ENCODE measurements at regions not wholly inside any gene's neighbourhood (a gene's known extent, or its start where the extent isn't known, plus 50 kb on each side); places are given as distances from the start of the nearest gene placed in this dataset.

- TF ChIP-seq POLR2A (IDR thresholded peaks at IDR 0.05) (no peak), CTCF (IDR thresholded peaks at IDR 0.05) (no peak)
Observed at GRCh38 chr12:9264546-9264945, 56.4 kb upstream of the PZP start.
